ENCODE measurements at regions not wholly inside any gene's neighbourhood (a gene's known extent, or its start where the extent isn't known, plus 50 kb on each side); places are given as distances from the start of the nearest gene placed in this dataset.

GRCh38 chr15:36356466-36356865, 223.0 kb upstream of the CDIN1 start:
- no peak for DNase-seq

GRCh38 chr15:36356978-36357601, 222.3 kb upstream of the CDIN1 start:
- peak; percentile 27 for DNase-seq

- no peak for DNase-seq
Observed at GRCh38 chr15:36358094-36358493, 221.3 kb upstream of the CDIN1 start.

GRCh38 chr15:36358523-36358922, 220.9 kb upstream of the CDIN1 start:
- no peak for DNase-seq

- DNase-seq = no peak
Observed at GRCh38 chr15:36359286-36359685, 220.1 kb upstream of the CDIN1 start.

GRCh38 chr15:36361351-36361870, 218.0 kb upstream of the CDIN1 start:
- no peak for DNase-seq

- no peak for DNase-seq
Observed at GRCh38 chr15:36362509-36362915, 216.9 kb upstream of the CDIN1 start.

- no peak for DNase-seq
Observed at GRCh38 chr15:36363335-36363734, 216.1 kb upstream of the CDIN1 start.

- DNase-seq = no peak
Observed at GRCh38 chr15:36364377-36364776, 215.0 kb upstream of the CDIN1 start.

- no peak for DNase-seq
Observed at GRCh38 chr15:36365963-36366362, 213.5 kb upstream of the CDIN1 start.

- DNase-seq = no peak
Observed at GRCh38 chr15:36370051-36370730, 209.2 kb upstream of the CDIN1 start.

GRCh38 chr15:36370731-36371112, 208.7 kb upstream of the CDIN1 start:
- no peak for DNase-seq

GRCh38 chr15:36371509-36371908, 207.9 kb upstream of the CDIN1 start:
- no peak for DNase-seq

- no peak for DNase-seq
Observed at GRCh38 chr15:36372968-36373367, 206.5 kb upstream of the CDIN1 start.

GRCh38 chr15:36373550-36373949, 205.9 kb upstream of the CDIN1 start:
- no peak for DNase-seq

GRCh38 chr15:36389107-36389506, 190.3 kb upstream of the CDIN1 start:
- DNase-seq = no peak

GRCh38 chr15:36390491-36390890, 188.9 kb upstream of the CDIN1 start:
- DNase-seq = no peak

- no peak for DNase-seq
Observed at GRCh38 chr15:36392676-36393266, 186.7 kb upstream of the CDIN1 start.

GRCh38 chr15:36398212-36398611, 181.2 kb upstream of the CDIN1 start:
- DNase-seq = no peak

GRCh38 chr15:36399276-36399675, 180.2 kb upstream of the CDIN1 start:
- DNase-seq = no peak

- no peak for DNase-seq
Observed at GRCh38 chr15:36400936-36401585, 178.4 kb upstream of the CDIN1 start.

GRCh38 chr15:36401586-36401966, 177.8 kb upstream of the CDIN1 start:
- no peak for DNase-seq

- DNase-seq = no peak
Observed at GRCh38 chr15:36403351-36403750, 176.1 kb upstream of the CDIN1 start.
